NCI-H526 (cell line): ENCODE measurements at regions not wholly inside any gene's neighbourhood (a gene's known extent, or its start where the extent isn't known, plus 50 kb on each side); places are given as distances from the start of the nearest gene placed in this dataset.

Source experiments
- DNase-seq, 2 experiments: peaks; one replicate each; lab custom pipeline; 2025; lab: John Stamatoyannopoulos, UW

DNA sequence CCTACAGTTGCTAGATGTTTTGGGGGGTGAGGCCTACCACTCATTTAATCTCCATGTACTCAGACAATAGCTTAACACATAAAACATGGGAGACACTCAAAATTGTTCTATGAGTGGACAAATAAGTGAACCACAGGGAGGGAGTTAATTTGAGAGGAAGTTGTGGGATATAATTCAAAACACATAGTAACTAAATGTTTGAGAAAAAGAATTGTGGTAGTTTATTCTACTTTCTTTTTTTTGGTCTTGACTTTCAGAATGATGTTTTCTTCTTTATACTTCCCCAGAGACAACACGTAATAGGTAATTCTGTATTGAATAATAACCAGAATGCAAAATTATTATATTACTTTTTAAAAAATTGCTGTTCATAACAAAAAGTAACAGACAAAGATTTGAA lies 453.8 kb downstream of the RFPL4B start:
- DNase-seq = no peak

DNA sequence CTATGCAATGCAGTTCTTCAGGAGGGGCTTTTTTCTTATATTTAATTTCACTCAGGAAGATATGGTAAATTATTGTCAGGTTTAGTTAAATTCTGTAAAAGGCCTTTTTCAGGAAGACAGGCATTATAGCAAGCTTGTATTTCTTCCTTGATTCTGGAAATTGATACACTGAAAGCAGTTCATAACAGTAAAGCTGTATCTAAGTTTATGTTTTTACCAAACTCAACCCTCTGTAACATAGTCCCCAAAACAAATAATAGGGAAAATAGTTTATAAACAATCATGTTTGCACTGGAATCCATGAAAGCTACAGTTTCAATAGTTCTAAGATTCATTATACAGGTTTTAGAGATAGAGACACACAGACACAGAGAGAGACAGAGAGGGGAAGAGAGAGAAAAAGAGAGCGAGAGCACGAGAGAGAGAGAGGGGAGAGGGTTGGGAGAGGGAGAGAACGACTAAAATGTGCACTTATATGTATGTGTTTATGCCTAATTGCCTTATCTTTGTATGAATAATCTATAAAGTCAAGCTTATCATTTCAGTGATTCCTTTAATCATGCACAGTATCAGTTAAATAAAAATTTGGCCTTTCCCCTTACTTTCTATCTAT lies 454.4 kb downstream of the RFPL4B start:
- no peak for DNase-seq

DNA sequence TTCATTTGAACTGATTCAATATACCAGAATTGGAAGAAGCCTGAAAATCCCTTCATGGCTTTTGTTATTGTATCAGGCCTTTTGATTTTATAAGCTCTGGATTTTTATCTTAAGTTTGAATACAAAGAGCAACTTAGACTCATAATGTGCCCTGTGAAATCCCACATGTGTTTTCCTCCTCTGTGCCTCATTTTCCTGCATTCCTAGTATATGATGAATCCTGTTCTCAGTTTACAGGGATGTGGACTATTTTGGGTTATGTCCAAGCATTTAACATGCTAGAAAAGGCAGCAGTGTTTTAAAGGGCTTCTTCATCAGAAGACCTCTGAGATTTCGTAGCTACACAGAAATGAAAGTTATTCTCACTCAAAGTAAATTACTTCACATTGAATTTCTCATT lies 455.0 kb downstream of the RFPL4B start:
- no peak for DNase-seq

DNA sequence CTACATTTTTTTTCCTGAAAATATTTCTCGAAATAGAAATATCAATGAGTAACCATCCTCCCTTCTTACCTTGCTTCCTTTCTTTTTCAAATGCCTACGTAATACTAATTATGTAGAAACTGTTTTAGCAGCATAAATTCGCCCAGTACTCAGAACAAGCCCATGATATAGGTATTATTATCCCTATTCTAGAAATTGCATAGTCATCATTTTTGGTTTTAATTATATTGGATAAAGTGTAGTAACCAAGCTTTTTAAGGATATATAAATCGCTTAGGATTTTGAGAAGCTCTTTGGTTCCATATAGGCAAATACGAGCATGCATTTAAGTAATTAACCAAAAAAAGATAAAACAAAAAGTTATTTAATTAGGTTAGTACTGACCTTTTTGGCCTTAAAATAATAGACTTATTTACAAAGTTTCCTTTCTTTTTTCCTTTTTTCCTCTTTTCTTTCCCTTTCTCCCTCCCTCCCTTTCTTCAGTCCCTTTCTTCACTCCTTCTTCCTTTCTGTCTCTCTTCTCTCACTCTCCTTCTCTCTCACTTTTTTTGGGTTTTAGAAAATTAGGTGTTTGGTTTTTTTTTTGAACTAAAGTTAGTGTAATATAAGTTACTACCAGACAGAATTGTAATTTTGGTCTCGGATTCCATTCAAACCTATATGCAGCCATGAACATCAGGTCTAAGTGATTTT lies 457.7 kb downstream of the RFPL4B start:
- no peak for DNase-seq

DNA sequence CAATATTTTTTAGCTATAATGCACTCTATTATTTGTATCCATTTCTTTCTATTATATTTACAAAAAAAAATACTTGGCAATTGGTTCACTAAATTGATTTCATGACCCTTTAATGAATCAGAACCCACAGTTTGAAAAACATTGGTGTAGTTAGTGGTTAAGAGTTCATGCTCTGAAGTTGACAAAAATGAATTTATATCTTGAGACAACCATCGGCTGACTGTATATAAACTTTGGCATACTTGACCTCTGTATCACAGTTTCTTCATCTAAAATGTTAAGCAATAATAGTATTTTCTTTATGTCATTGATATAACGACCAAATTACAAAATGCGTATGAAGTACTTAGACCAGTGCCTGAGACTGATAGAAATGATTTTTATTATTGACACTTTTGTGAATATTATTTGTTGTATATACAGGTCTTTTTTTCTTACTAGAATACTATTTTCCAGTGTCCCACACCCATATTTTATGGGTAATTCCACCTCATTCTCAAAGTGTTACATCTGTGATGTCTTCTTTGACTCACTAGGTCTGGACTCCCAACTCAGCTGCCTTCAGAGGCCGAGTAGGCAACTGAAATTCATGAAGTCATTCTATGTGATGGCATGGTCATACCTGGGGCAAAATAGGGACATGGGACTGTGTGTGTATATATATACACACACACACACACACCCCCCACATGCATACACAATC lies 459.2 kb downstream of the RFPL4B start:
- DNase-seq = no peak

DNA sequence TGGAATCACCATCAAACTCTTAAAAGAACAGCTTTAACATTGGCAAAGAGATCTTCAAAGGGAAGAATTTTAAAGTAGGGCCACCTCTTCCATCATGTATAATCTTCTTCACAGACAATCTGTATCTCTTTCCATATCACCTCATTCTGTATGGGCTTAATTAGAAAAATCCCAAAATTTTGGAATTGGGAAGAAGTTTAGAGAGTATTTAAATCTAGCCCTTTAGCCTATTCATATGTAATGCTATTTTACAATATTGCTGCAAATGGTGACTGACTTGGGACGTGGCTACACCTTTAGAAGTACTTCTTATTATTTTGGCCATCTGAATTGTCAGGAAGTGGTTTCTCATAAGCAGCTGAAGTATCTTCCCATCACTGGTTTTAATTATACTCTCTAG lies 474.3 kb downstream of the RFPL4B start:
- no peak for DNase-seq

DNA sequence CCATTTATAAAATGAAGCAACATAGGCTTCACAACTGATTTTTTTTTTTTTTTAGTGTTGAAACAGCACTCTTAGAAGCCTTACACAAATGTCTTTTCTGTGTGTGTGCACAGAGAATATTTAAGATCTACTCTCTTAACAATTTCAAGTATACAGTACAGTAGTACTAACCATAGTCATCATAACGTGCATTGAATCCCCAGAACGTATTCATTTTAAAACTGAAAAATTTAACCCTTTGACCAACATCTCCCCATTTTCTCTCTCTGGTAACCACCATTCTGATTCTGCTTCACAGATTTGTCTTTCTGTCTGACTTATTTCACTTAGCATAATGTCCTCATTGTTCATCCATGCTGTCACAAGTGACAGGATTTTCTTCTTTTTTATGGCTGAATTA lies 475.6 kb downstream of the RFPL4B start:
- DNase-seq = no peak

DNA sequence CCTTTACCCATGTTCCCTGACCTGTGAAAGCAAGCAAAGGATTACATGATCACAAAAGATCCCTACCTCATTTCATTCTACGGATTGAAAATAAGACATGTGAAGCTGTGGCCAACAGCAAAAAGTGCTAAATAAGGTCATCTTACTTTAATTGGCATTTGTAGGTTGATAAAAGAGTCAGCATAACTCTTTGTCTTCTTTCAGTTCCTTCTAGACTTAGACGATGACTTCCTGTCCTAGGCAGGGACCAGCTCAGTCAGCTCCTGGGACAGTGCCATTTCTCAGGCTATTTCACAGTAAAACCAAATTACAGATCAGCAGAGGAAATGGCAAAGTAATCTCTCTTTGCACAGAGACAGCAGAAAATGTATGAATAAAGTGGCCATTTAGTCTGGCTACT lies 480.7 kb downstream of the RFPL4B start:
- no peak for DNase-seq

DNA sequence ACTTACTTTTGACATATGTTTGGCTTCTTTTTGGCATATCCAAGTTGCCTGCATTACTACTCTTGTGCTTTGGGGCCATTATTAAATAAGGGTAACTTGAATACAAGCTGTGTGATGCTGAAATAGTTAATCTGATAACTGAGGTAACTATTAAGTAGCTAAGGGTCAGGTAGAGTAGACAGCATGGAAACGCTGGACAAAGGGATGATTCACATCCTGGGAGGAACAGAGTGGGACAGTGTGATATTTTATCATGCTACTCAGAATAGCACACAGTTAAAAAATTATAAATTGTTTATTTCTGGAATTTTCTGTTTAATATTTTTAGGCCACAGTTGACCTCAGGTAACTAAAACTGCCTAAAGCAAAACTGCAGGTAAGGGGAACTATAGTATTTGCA lies 483.9 kb downstream of the RFPL4B start:
- DNase-seq = no peak

DNA sequence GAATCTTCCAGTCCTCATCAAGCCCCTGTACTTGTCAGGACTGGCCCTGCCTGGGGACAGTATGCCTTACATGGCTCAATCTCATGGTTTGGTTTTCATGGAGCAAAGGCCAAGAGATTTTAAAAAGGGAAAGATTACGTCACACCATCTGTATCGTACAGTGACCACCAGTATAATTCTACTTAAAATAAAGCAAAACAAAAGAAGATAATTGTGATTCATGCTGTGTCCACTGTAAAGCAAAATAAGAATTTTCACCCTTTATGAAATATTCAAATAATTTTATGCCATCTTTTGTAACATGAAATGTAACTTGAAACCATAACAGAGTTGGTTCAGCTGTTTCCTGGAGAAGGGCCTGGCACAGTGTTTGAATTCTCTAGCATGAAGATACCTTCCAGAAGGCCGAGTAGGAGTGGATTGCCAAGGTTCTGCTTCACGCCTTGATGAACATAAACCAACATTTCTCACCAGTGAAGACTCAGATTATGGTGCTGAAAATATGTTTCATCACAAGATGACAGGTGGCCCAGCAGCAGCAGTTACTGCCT lies 486.5 kb downstream of the RFPL4B start:
- peak in 1 of 2 experiments; percentile 2 for DNase-seq

DNA sequence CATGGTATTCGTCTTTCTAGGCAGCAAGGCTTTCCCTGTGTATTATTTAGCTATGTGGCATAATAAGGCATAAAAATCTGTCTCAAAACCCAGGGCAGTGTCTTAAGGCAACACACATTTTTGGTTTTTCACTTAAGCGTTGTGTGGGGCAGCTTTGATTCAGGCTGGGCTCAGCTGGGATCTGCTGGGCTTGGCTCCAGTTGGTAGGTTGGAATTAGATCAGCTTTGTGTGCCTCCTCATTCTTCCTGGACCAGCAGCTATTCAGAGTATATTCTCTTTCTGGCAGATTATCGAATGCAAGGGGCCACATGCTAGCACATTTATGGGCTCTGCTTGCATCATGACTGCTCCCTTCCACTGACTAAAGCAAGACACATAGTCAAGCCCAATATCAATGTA lies 487.9 kb downstream of the RFPL4B start:
- no peak for DNase-seq

DNA sequence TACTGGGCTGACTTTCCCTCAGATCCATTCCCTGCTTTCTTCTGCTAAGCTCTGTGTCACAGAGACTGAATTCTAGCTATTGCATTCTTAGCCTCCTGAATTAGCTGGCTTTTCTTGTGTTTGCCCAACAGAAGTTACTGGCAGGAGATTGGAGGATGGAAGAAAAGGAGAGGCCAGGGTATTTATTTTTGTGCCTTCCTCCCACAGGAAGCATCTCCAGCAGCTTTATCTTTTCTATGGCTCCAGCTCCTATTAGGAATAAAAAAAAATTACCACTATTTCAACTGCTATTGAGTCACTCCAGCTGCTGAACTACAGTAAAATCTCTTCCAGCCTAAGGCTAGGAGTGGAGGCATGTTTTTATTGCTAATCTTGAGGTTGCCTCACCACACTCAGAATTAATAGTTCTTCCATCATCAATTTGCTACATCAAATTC lies 492.4 kb downstream of the RFPL4B start:
- no peak for DNase-seq

DNA sequence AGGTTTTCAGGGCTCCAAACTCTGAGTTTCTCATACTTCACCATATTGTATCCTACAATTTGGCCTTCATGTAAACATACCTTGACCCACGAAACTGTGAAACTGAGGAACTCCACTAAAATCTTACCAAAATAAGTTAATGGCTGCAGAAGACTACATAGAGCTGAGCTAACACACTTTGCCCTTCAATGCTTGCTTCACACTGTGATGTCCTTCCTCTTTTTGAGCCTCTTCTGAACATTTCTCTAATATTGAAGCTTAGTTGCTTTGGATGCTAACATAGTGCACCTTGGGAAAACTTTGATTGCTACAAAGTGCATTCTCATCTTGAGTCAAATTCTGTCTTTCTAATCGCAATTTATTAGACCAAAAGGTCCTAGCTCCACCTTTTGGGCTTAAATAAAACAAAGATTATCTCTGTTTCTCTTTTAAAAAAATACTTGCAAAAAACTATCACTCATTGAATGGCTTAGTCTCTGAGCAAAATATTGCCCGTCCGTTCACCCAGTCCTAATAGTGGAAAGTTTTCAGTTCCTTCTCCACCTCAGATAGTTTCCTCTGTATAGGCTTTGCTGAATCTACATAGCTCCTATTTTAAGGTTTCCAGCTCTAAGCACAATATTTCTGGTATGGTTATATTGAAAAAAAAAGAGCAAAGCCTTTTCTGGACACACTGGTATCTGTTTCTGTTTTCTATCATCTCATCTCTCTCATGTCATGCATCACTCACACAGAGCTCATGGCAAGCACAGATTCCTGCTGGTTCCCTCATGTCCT lies 494.6 kb downstream of the RFPL4B start:
- DNase-seq = no peak

DNA sequence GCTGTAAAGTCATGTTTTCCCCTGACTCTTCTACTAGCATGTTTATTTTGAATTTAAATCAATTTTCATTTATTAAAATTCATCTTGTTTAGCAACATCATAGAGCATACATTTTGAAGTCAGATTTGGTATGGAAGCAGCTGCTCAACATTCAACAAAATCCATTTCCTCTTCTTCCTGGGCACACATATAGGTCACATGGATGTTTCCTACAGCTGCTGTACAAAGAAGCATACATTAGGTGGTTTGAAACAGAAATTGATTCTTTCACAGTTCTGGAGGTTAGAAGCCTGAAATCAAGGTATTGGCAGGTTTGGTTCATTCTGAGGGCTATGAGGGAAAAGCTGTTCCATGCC lies 495.2 kb downstream of the RFPL4B start:
- no peak for DNase-seq

DNA sequence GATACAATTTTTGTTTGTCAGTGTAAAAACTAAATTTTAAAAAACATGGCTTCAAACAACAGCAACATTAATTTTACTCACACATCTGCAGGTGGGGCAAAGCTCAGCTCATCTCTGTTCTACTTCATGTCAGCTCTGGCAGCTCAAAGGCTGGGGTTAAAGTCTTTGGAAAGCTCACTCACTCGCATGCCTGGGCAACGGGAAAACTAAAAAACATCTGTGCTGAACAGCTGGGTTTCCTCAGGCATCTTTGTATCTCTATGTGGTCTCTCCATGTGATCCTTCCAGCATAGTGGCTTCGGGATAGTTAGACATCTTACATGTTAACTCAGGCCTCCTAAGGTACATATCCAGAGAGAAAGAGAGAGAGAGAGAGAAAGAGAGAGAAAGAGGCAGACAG lies 499.6 kb downstream of the RFPL4B start:
- DNase-seq = no peak

DNA sequence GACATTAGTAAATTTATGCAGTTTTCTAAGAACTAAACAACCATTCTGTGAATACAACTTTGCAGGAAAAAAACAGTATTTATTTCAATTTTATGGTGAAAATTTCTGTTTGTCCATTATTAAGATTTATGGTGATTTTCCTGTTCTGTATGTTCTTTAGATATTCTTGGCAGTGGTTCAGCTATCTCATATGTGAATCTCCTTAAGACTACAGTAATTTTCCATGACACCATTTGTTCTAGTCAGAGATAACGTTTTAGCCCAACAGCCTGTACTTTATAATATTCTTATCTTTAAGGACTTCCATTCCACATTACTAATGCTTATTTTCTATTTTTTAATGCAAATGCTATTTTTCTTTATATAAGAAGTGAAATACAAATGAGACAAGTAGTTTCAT lies 504.0 kb downstream of the RFPL4B start:
- DNase-seq = no peak

DNA sequence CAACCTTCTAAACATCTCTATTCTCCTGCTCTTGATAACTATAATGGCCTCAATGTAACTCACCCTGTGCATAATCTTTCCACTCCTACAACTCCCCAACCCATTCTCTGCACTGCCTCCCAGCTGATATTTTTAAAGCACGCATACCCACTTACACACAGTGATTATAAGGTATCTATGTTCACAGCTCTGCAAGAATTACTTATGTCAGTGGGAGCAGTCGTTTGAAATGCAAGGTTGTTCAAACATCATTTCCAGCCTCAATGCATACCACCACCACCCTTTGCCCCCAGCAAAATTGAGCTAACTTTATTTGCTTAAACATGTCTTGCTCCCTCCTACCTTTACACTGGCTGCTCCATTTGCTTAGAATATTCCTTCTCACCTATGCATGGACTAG lies 506.0 kb downstream of the RFPL4B start:
- DNase-seq = no peak

DNA sequence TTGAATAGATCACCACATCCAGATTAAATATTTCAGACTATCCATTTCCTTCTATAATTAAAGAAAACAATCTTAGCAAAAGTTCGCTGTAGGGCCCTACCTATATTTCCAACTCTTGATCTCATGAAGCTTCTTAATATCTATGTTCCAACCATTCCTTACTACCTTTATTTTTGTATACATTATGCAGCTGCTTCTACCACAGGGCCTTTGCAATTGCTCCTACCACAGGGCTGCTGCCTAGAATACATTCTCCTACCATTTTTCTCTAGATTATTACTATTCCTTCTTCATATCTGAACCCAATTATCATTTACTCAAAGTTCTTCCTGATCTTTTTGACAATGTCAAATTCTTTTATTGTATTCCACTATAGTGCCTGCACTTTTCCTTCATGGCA lies 516.6 kb downstream of the RFPL4B start:
- DNase-seq = no peak

DNA sequence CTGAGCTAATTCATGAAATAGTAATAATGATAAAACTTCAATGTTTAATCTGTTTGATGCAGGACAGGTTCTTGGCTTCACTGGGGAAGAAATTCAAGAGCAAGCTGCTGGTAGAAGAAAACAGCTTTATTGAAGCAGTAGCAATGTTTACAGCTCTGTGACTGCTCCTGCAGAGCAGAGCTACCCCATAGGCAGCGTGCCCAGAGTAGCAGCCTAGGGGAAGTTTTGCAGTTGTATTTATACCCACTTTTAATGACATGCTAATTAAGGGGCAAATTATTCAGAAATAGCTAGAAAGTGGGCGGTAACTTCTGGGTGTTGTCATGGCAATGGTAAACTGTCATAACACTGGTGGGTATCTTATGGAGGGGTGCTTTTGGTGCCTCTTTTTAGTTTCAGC lies 518.0 kb downstream of the RFPL4B start:
- DNase-seq = no peak

DNA sequence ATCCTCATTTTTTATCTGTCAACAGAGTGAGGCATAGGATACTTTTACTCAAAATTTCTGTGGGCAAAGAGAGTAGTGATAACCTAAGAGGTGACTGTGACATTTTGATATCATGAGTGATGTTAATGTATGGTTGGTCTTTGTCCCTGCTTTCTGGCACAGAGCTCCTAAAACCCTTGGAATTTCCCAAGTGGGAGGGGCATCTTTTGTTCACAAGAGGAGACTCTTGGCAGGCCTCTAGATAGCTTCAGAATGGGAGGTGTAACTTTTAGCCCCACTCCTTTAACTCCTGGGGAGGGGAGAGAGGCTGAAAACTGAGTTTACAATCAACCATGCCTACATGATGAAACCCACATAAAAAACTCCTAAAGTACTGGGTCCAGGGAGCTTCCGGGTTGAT lies 527.8 kb downstream of the RFPL4B start:
- no peak for DNase-seq

DNA sequence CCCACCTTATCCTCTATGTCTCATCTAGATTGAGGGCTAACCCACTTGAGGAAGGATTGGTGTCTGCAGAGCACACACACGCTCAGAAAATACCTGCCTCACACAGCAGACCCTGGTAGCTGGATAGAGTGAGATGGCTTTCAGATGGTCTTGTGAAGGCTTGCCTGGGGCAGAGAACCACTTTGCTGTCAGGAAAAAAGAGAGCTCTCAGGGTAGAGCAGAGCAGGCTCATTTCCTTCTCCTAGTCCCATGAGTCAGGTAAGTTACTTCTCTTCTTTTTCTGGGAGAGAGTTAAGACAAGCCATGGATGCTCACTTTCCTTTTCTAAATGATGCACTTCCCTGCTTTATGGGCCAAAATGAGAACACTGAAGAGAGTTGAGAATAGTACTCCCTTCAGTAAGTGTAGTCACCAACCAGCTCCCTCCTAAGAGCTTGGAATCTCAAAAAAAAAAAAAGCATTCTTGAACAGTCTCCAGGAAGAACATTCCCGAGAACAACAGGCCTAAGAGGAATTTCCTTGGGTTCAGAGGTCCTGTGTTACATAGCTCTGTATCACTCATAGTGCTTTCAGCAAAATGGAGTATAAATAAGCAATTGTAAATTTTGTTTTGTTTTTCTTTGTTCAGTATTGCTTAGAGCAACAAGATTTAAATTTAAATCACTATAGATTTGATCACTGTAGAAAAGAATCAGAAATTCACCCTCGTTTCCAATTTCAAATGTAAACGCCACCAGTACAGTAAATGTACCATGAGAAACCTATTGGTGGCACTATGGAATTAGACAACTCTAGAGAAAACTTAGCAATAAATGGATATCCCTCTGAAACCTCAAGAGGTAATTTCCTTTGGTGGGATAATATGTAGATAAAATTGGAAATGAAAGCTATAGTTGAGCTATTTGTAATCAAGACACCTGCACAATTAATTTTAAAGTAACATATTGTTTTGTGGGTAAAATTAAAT lies 530.3 kb downstream of the RFPL4B start:
- DNase-seq = no peak
